ENCODE measurements at regions not wholly inside any gene's neighbourhood (a gene's known extent, or its start where the extent isn't known, plus 50 kb on each side); places are given as distances from the start of the nearest gene placed in this dataset.

GRCh38 chr2:221005338-221005737 is 566.8 kb downstream of the EPHA4 start:
- DNase-seq (ENCODE audit: low spot score): no peak
- no peak for TF ChIP-seq CTCF (IDR thresholded peaks at IDR 0.05; ENCODE audit: extremely low read depth, insufficient read depth, missing control alignments)
- in situ Hi-C loops (cut with MboI; ENCODE audit: low pct_unique_long_range_greater_than_20kb, low sequenced_read_pairs, unreplicated experiment): no loop called here

GRCh38 chr2:221006084-221006483 is 566.0 kb downstream of the EPHA4 start:
- in situ Hi-C loops (cut with MboI; ENCODE audit: low pct_unique_long_range_greater_than_20kb, low sequenced_read_pairs, unreplicated experiment): no loop called here
- no peak for TF ChIP-seq CTCF (IDR thresholded peaks at IDR 0.05; ENCODE audit: extremely low read depth, insufficient read depth, missing control alignments)
- no peak for DNase-seq (ENCODE audit: low spot score)

- no peak for TF ChIP-seq CTCF (IDR thresholded peaks at IDR 0.05; ENCODE audit: extremely low read depth, insufficient read depth, missing control alignments)
- DNase-seq (ENCODE audit: low spot score): no peak
- in situ Hi-C loops (cut with MboI; ENCODE audit: low pct_unique_long_range_greater_than_20kb, low sequenced_read_pairs, unreplicated experiment): no loop called here
Observed at GRCh38 chr2:221016551-221016950, 555.6 kb downstream of the EPHA4 start.

- TF ChIP-seq CTCF (IDR thresholded peaks at IDR 0.05; ENCODE audit: extremely low read depth, insufficient read depth, missing control alignments): no peak
- in situ Hi-C loops (cut with MboI; ENCODE audit: low pct_unique_long_range_greater_than_20kb, low sequenced_read_pairs, unreplicated experiment): no loop called here
Observed at GRCh38 chr2:221018262-221018661, 553.8 kb downstream of the EPHA4 start.

GRCh38 chr2:221019668-221020067 is 552.4 kb downstream of the EPHA4 start:
- in situ Hi-C loops (cut with MboI; ENCODE audit: low pct_unique_long_range_greater_than_20kb, low sequenced_read_pairs, unreplicated experiment): no loop called here
- DNase-seq (ENCODE audit: low spot score): no peak
- no peak for TF ChIP-seq CTCF (IDR thresholded peaks at IDR 0.05; ENCODE audit: extremely low read depth, insufficient read depth, missing control alignments)

More at GRCh38 chr2:221018262-221018661, 553.8 kb downstream of the EPHA4 start:
- no peak for DNase-seq (ENCODE audit: low spot score)

- TF ChIP-seq CTCF (IDR thresholded peaks at IDR 0.05; ENCODE audit: extremely low read depth, insufficient read depth, missing control alignments): no peak
- in situ Hi-C loops (cut with MboI; ENCODE audit: low pct_unique_long_range_greater_than_20kb, low sequenced_read_pairs, unreplicated experiment): no loop called here
- no peak for DNase-seq (ENCODE audit: low spot score)
Observed at GRCh38 chr2:221022554-221022953, 549.5 kb downstream of the EPHA4 start.

- in situ Hi-C loops (cut with MboI; ENCODE audit: low pct_unique_long_range_greater_than_20kb, low sequenced_read_pairs, unreplicated experiment): loop anchor here (25.0 kb wide), 1 partner anchor 112 kb away; no protein-coding TSS in a partner anchor
- TF ChIP-seq CTCF (IDR thresholded peaks at IDR 0.05; ENCODE audit: extremely low read depth, insufficient read depth, missing control alignments): no peak
Observed at GRCh38 chr2:221025398-221025797, 546.7 kb downstream of the EPHA4 start.

More at GRCh38 chr2:221025398-221025797, 546.7 kb downstream of the EPHA4 start:
- DNase-seq (ENCODE audit: low spot score): no peak
